Stomach smooth muscle (tissue), 2 donors: ENCODE measurements at regions not wholly inside any gene's neighbourhood (a gene's known extent, or its start where the extent isn't known, plus 50 kb on each side); places are given as distances from the start of the nearest gene placed in this dataset.
"Not testable (repeated sequence)": the region's sequence is repeated elsewhere in the genome, so short reads cannot be mapped to it uniquely, and the experiment has no call there.

Experiments used
- H3K27ac ChIP-seq: one replicate; pipeline ENCODE4 v1.7.0; 2013; ENCODE audit warnings: mild to moderate bottlenecking, low read length, inconsistent platforms
- H3K27me3 ChIP-seq, 2 donors: one replicate each; pipeline ENCODE4 v1.7.0; 2013; ENCODE audit warnings: low read length in 2 of 2; ENCODE audit not compliant: insufficient read depth in 2 of 2, control insufficient read depth in 1 of 2
- H3K36me3 ChIP-seq, 2 donors: one replicate each; pipeline ENCODE4 v1.7.0; 2013; ENCODE audit warnings: low read length in 2 of 2; ENCODE audit not compliant: control insufficient read depth in 2 of 2, insufficient read depth in 2 of 2
- H3K4me1 ChIP-seq: one replicate; pipeline ENCODE4 v1.7.0; 2013; ENCODE audit warnings: low read length; ENCODE audit not compliant: control insufficient read depth, insufficient read depth
- H3K4me3 ChIP-seq, 2 donors: one replicate each; pipeline ENCODE4 v1.7.0; 2013; ENCODE audit warnings: low read length in 2 of 2
- H3K9ac ChIP-seq, 2 donors: one replicate each; pipeline ENCODE4 v1.7.0; 2013; ENCODE audit warnings: low read length in 2 of 2, mild to moderate bottlenecking in 1 of 2
- H3K9me3 ChIP-seq, 2 donors: one replicate each; pipeline ENCODE4 v1.7.0; 2013; ENCODE audit warnings: low read length in 2 of 2; ENCODE audit not compliant: control insufficient read depth in 2 of 2
- donor health status: healthy.
- donor health status: Pancreatic carcinoma.

DNA sequence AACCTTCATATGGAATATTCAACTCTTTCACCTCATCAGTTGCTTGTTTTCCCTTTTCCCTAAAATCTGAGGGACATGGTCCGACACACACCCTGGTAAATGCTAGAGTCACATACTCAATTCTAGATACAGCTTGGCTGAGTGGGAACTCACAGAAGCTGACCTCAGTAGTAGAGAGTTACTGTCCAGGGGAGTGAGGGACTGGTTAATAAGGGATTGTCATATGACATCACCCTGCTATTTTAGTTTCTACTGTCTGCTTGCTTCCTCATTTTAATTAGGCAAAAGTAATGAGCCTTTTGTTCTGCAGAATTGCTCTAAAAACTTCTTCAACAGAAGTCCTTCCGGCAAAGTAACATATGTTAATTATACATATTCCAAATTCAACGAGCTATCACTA is 244.5 kb downstream of the ZIC4 start:
- no peaks in the 10 kb centered on the region for H3K36me3 ChIP-seq
- H3K4me3 ChIP-seq: no peak overlapping the region
- H3K9me3 ChIP-seq: no peaks in the 10 kb centered on the region
- no peak overlapping the region for H3K27ac ChIP-seq
- no peaks in the 10 kb centered on the region for H3K27me3 ChIP-seq
- no peaks in the 10 kb centered on the region for H3K4me1 ChIP-seq
- no peak overlapping the region for H3K9ac ChIP-seq

- H3K9me3 ChIP-seq: no peaks in the 10 kb centered on the region
- no peak overlapping the region for H3K4me3 ChIP-seq
- H3K36me3 ChIP-seq: no peaks in the 10 kb centered on the region
- H3K27ac ChIP-seq: no peak overlapping the region
- H3K4me1 ChIP-seq: no peaks in the 10 kb centered on the region
- no peak overlapping the region for H3K9ac ChIP-seq
- H3K27me3 ChIP-seq: no peaks in the 10 kb centered on the region
These were observed 245.4 kb downstream of the ZIC4 start for GRCh38 chr3:147160984-147161383.

GRCh38 chr3:147159141-147159540 is 247.2 kb downstream of the ZIC4 start:
- Histone ChIP-seq H3K4me1 (no peaks in the 10 kb centered on the region), H3K9me3 (no peaks in the 10 kb centered on the region), H3K27me3 (no peaks in the 10 kb centered on the region), H3K36me3 (no peaks in the 10 kb centered on the region), H3K4me3 (no peak overlapping the region), H3K27ac (no peak overlapping the region), H3K9ac (no peak overlapping the region)

DNA sequence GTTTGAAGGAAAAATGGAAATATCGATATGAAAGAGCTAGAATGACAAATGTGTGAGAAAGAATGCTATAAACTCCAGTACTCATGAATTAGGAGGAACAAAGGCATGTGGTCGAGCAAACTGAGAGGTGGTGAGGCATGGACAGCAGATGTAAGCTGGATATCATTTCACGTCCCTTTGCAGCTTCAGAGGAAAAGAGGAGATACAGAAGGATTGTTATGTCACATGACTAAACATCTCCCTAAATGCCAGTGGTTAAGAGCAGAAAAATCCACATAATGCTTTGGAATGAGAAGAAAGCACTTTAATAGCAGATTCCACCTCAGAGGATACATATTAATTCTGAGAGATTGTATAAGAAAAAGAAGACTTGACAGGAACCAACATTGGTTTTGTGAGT is 248.7 kb downstream of the ZIC4 start:
- no peaks in the 10 kb centered on the region for H3K9me3 ChIP-seq
- H3K27ac ChIP-seq: no peak overlapping the region
- H3K27me3 ChIP-seq: no peaks in the 10 kb centered on the region
- H3K4me3 ChIP-seq: no peak overlapping the region
- H3K36me3 ChIP-seq: no peaks in the 10 kb centered on the region
- no peaks in the 10 kb centered on the region for H3K4me1 ChIP-seq
- no peak overlapping the region for H3K9ac ChIP-seq

GRCh38 chr3:147154988-147155387 is 251.4 kb downstream of the ZIC4 start:
- H3K9ac ChIP-seq, H3K27ac ChIP-seq, H3K4me3 ChIP-seq, H3K9me3 ChIP-seq, H3K4me1 ChIP-seq, H3K36me3 ChIP-seq, H3K27me3 ChIP-seq: not testable (repeated sequence)

GRCh38 chr3:147153830-147154539 is 252.4 kb downstream of the ZIC4 start:
- no peaks in the 10 kb centered on the region for H3K36me3 ChIP-seq
- no peaks in the 10 kb centered on the region for H3K4me1 ChIP-seq
- H3K9me3 ChIP-seq: no peaks in the 10 kb centered on the region
- no peak overlapping the region for H3K9ac ChIP-seq
- H3K27me3 ChIP-seq: no peaks in the 10 kb centered on the region
- no peak overlapping the region for H3K4me3 ChIP-seq
- H3K27ac ChIP-seq: no peak overlapping the region

GRCh38 chr3:147152476-147152875 is 253.9 kb downstream of the ZIC4 start:
- H3K36me3 ChIP-seq: no peaks in the 10 kb centered on the region
- H3K27ac ChIP-seq: no peak overlapping the region
- no peaks in the 10 kb centered on the region for H3K27me3 ChIP-seq
- H3K9me3 ChIP-seq: no peaks in the 10 kb centered on the region
- H3K4me1 ChIP-seq: no peaks in the 10 kb centered on the region
- no peak overlapping the region for H3K4me3 ChIP-seq
- no peak overlapping the region for H3K9ac ChIP-seq

DNA sequence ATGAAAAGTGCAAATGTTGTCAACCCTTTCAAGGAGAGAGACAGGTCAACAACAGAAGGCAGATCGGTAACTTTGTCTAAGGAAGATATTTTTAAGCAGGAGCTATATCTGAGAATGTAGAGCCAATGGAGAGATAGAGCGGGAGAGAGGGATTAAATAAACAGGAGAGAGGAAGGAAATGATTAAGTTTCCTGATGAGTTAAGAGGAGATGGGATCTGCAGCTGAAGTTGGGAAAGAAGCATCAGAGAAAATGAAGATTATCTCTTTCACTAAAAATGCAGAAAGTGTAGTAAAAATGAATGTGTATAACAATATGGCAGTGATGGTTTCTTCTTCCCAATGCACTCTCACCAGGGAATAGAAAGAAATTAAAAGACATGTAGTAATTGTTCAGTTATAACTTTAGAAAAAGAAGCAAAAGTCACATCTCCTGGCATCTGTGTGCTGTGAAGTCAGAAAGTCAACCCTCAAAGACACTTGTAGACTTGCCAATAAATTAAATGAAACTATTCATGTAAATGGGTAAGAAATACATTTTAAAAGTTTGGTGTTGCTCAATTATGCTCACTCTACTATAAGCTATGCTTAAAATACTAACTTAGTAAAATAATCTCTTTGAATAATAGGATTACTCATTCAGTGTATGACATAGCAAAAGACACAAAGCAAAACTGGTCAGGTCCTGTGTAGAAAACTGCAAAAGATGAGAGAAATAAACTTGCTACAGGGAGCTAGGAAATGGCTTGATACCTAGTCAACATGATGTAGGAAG is 264.6 kb downstream of the ZIC4 start:
- no peaks in the 10 kb centered on the region for H3K4me1 ChIP-seq
- no peaks in the 10 kb centered on the region for H3K36me3 ChIP-seq
- H3K27me3 ChIP-seq: no peaks in the 10 kb centered on the region
- H3K27ac ChIP-seq: no peak overlapping the region
- H3K9me3 ChIP-seq: no peaks in the 10 kb centered on the region
- no peak overlapping the region for H3K9ac ChIP-seq
- no peak overlapping the region for H3K4me3 ChIP-seq

- H3K4me1 ChIP-seq: no peaks in the 10 kb centered on the region
- no peaks in the 10 kb centered on the region for H3K36me3 ChIP-seq
- no peak overlapping the region for H3K4me3 ChIP-seq
- H3K27ac ChIP-seq: no peak overlapping the region
- no peak overlapping the region for H3K9ac ChIP-seq
- H3K9me3 ChIP-seq: no peaks in the 10 kb centered on the region
- no peaks in the 10 kb centered on the region for H3K27me3 ChIP-seq
These were observed 267.0 kb downstream of the ZIC4 start for GRCh38 chr3:147139341-147139740.

DNA sequence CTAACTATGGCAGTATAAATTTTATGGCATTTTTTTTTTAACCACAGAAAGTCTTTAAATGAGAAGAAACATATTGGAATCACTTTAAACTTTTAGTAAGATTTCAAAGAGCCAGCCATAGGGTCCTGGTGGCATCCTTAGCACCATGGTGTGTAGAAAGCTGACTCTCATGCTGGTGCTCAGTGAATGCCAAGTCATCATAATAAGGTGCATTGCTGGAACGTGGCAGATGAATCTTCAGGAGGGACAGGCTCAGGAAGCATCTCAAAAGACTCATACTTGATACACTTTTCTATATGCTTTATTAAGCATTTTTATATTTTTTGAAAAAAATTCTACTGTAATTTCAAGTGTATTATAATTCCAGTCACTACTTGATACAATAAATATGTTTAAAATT is 274.2 kb downstream of the ZIC4 start:
- H3K4me1 ChIP-seq: no peaks in the 10 kb centered on the region
- H3K9ac ChIP-seq: no peak overlapping the region
- no peaks in the 10 kb centered on the region for H3K36me3 ChIP-seq
- peaks cover 0 to 2% of the 10 kb centered on the region in 2 donors for H3K9me3 ChIP-seq
- no peak overlapping the region for H3K4me3 ChIP-seq
- no peaks in the 10 kb centered on the region for H3K27me3 ChIP-seq
- H3K27ac ChIP-seq: no peak overlapping the region

DNA sequence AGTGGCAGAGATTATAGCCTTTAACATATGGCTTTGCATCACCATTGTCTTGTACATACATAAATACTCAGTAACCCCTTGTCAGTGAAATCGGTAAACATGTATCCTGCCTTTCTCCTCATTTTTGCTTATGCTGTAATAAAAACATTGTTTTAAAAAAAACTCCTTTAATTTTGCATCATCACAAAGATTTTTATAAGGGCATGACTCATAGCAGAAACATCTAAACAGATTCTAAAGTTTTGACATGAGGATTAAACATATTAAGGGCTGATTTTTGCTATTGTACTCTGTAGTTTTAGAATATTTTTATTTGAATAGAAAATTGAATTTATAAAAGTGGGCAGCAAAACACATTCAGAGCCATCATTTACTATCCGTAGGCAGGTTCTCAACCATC is 275.9 kb downstream of the ZIC4 start:
- Histone ChIP-seq H3K9ac (no peak overlapping the region), H3K9me3 (peaks cover 0 to 2% of the 10 kb centered on the region in 2 donors), H3K27me3 (no peaks in the 10 kb centered on the region), H3K4me1 (no peaks in the 10 kb centered on the region), H3K4me3 (no peak overlapping the region), H3K27ac (no peak overlapping the region), H3K36me3 (no peaks in the 10 kb centered on the region)
